Ovary (tissue), 3 donors: ENCODE measurements at regions not wholly inside any gene's neighbourhood (a gene's known extent, or its start where the extent isn't known, plus 50 kb on each side); places are given as distances from the start of the nearest gene placed in this dataset.

Experiments
- POLR2A ChIP-seq: fragments of 450-650 bp; IDR thresholded peaks from one replicate; pipeline ENCODE4 v1.6.1; 2017; ENCODE audit warnings: antibody characterized with exemption, mild to moderate bottlenecking, moderate library complexity
- TF ChIP-seq, protein P1 (sequence below), 3 donors: fragments of 450-650 bp in 2 of 3; fragments of 200-600 bp in 1 of 3; IDR thresholded peaks; one replicate each; pipeline versions ENCODE4 v1.5.1 to v1.8.0; 2016 to 2022; ENCODE audit warnings: antibody characterized with exemption in 3 of 3, mild to moderate bottlenecking in 1 of 3
- donor health status: DM: no; HTN: no; CAD: no.

DNA sequence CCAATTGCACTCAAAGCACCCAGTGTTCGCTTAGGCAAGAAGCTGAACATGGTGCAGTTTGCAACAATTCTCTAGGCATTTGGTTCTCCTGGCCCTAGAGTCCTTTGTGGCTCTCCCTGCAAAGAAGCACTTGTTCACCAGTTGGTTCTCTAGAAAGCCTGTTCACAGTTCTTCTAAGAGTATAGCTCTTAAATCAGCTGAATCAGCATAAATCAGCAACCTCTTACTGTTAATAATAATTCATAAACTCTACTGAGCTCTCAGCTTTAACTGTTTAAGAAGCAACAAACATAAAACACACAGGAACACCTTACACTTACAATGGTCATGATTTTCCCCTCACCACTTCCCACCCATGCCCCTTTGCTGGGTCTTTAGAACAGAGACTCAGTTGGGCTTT lies 56.8 kb upstream of the PPP2R3A start:
- TF ChIP-seq POLR2A = no peak
- TF ChIP-seq, protein P1, sequence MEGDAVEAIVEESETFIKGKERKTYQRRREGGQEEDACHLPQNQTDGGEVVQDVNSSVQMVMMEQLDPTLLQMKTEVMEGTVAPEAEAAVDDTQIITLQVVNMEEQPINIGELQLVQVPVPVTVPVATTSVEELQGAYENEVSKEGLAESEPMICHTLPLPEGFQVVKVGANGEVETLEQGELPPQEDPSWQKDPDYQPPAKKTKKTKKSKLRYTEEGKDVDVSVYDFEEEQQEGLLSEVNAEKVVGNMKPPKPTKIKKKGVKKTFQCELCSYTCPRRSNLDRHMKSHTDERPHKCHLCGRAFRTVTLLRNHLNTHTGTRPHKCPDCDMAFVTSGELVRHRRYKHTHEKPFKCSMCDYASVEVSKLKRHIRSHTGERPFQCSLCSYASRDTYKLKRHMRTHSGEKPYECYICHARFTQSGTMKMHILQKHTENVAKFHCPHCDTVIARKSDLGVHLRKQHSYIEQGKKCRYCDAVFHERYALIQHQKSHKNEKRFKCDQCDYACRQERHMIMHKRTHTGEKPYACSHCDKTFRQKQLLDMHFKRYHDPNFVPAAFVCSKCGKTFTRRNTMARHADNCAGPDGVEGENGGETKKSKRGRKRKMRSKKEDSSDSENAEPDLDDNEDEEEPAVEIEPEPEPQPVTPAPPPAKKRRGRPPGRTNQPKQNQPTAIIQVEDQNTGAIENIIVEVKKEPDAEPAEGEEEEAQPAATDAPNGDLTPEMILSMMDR (IDR thresholded peaks at IDR 0.05) = no peak
